CD14-positive monocyte (primary cell): ENCODE measurements at regions not wholly inside any gene's neighbourhood (a gene's known extent, or its start where the extent isn't known, plus 50 kb on each side); places are given as distances from the start of the nearest gene placed in this dataset.

Source experiments
- DNase-seq, 3 donors: peaks; one replicate each; pipeline ENCODE4 v3.0.0-alpha.2; 2011 to 2022
- H2AFZ ChIP-seq: 2 replicates; pipeline ENCODE4 v1.6.0; 2012; ENCODE audit warnings: mild to moderate bottlenecking, low read depth, low read length, inconsistent platforms; ENCODE audit not compliant: insufficient read depth, poor library complexity, severe bottlenecking
- H3K27ac ChIP-seq, 2 donors: 1 replicate in 1 of 2; 2 replicates in 1 of 2; pipeline ENCODE4 v1.5.1; 2012 to 2013; ENCODE audit warnings: low read length in 2 of 2, control low read depth in 1 of 2, inconsistent platforms in 1 of 2, low read depth in 1 of 2, mild to moderate bottlenecking in 1 of 2
- H3K27me3 ChIP-seq, 2 donors: one replicate each; pipeline versions ENCODE4 v1.6.0 to v1.6.1; 2011 to 2013; ENCODE audit warnings: low read length in 2 of 2; ENCODE audit not compliant: control insufficient read depth in 2 of 2, insufficient read depth in 2 of 2
- H3K36me3 ChIP-seq, 2 donors: replicated peaks in 1 of 2; 1 replicate in 1 of 2; 2 replicates in 1 of 2; pipeline versions ENCODE4 v1.5.1 to v1.6.1; 2012 to 2013; ENCODE audit warnings: low read length in 2 of 2, control low read depth in 1 of 2, inconsistent platforms in 1 of 2, mild to moderate bottlenecking in 1 of 2; ENCODE audit not compliant: insufficient read depth in 2 of 2, control insufficient read depth in 1 of 2
- H3K4me1 ChIP-seq, 2 donors: 1 replicate in 1 of 2; 2 replicates in 1 of 2; pipeline versions ENCODE4 v1.5.1 to v1.6.1; 2012 to 2013; ENCODE audit warnings: low read length in 2 of 2, control low read depth in 1 of 2, inconsistent platforms in 1 of 2, mild to moderate bottlenecking in 1 of 2, moderate library complexity in 1 of 2; ENCODE audit not compliant: insufficient read depth in 2 of 2, control insufficient read depth in 1 of 2
- H3K4me2 ChIP-seq: replicated peaks from 2 replicates; pipeline ENCODE3; 2012; ENCODE audit warnings: low read length, moderate library complexity, mild to moderate bottlenecking; ENCODE audit not compliant: poor library complexity, severe bottlenecking; ENCODE audit errors: extremely low read depth
- H3K4me3 ChIP-seq, 3 experiments: fragments of 200-600 bp in 1 of 3; sonication (generic) in 1 of 3; replicated peaks in 1 of 3; 1 replicate in 2 of 3; 2 replicates in 1 of 3; pipeline ENCODE4 v1.5.1; 2011 to 2013; ENCODE audit warnings: low read length in 3 of 3, mild to moderate bottlenecking in 3 of 3, control low read depth in 2 of 3, low read depth in 2 of 3, inconsistent platforms in 1 of 3, moderate library complexity in 1 of 3
- H3K79me2 ChIP-seq: 2 replicates; pipeline ENCODE4 v1.6.0; 2012; ENCODE audit warnings: mild to moderate bottlenecking, control low read depth, inconsistent platforms, low read length, moderate library complexity; ENCODE audit not compliant: insufficient read depth
- H3K9ac ChIP-seq: 2 replicates; pipeline ENCODE4 v1.6.0; 2017; ENCODE audit warnings: low read length, mild to moderate bottlenecking; ENCODE audit not compliant: insufficient read depth, poor library complexity, severe bottlenecking
- H3K9me3 ChIP-seq, 2 donors: replicated peaks in 1 of 2; 1 replicate in 1 of 2; 2 replicates in 1 of 2; pipeline versions ENCODE4 v1.5.1 to v1.6.1; 2012 to 2013; ENCODE audit warnings: low read length in 2 of 2, control low read depth in 1 of 2; ENCODE audit not compliant: control insufficient read depth in 1 of 2, insufficient read depth in 1 of 2
- H4K20me1 ChIP-seq: 2 replicates; pipeline ENCODE4 v1.6.0; 2012; ENCODE audit warnings: mild to moderate bottlenecking, low read length, control low read depth, moderate library complexity; ENCODE audit not compliant: insufficient read depth
- H3K27ac Mint-ChIP-seq, 7 donors: one replicate each; pipeline ENCODE4 v1.8.0; 2020; ENCODE audit warnings: mild to moderate bottlenecking in 7 of 7, mixed read lengths in 7 of 7, moderate library complexity in 6 of 7, inconsistent platforms in 2 of 7
- H3K27me3 Mint-ChIP-seq, 3 donors: one replicate each; pipeline ENCODE4 v1.8.0; 2021 to 2022; ENCODE audit warnings: low read depth in 3 of 3, mild to moderate bottlenecking in 3 of 3, mixed read lengths in 3 of 3, moderate library complexity in 3 of 3, inconsistent platforms in 1 of 3
- H3K36me3 Mint-ChIP-seq, 2 donors: one replicate each; pipeline ENCODE4 v1.8.0; 2020; ENCODE audit warnings: mixed read lengths in 2 of 2, inconsistent platforms in 1 of 2, mild to moderate bottlenecking in 1 of 2
- H3K4me1 Mint-ChIP-seq: one replicate; pipeline ENCODE4 v1.8.0; 2020; ENCODE audit warnings: mild to moderate bottlenecking, mixed read lengths
- H3K4me3 Mint-ChIP-seq, 2 donors: one replicate each; pipeline ENCODE4 v1.8.0; 2020; ENCODE audit warnings: mild to moderate bottlenecking in 2 of 2, mixed read lengths in 2 of 2, moderate library complexity in 1 of 2
- H3K9me3 Mint-ChIP-seq, 7 donors: one replicate each; pipeline ENCODE4 v1.8.0; 2020 to 2022; ENCODE audit warnings: mixed read lengths in 7 of 7, mild to moderate bottlenecking in 6 of 7, moderate library complexity in 6 of 7, inconsistent platforms in 2 of 7
- WGBS: methylation state at CpG from one replicate; pipeline ENCODE4 v1.1.5; 2013; ENCODE audit warnings: missing lambda C conversion rate; ENCODE audit not compliant: insufficient coverage; 5-methylcytosine and 5-hydroxymethylcytosine counted together
- intact Hi-C, 2 donors: fragments of 100-400 bp; cut with micrococcal nuclease; formaldehyde crosslinking; loops; one replicate each; pipeline versions ENCODE4 v1.15.0 to v1.15.1; 2023
- TF ChIP-seq, protein P1 (sequence below): fragments of 200-600 bp; IDR thresholded peaks from one replicate; pipeline ENCODE4 v1.8.0; 2022; ENCODE audit warnings: antibody characterized with exemption, mild to moderate bottlenecking

DNA sequence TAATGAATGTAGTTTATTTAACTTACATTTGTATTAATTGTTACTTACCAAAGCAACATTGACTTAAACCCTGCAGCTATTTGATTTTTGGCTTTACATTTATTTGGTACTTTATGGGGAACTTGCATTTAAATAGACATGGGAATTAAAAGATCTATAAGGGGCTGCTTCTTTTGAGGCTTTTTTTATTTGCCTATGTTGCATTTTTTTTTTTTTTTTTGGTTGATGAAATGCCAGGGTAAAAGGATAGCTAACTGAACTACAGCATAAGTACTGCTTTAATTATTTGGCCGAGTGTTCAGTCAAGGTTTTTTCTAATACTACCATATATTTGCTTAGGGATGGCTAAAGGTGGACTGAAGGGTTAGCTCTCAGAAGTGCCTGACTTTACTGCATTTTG is 62.5 kb upstream of the CDH4 start:
- intact Hi-C loops, result no loop called here
- Histone ChIP-seq H3K4me2 (no peak overlapping the region), H3K79me2 (no peaks in the 10 kb centered on the region), H3K36me3 (no peaks in the 10 kb centered on the region), H3K4me3 (no peak overlapping the region), H3K27me3 (no peaks in the 10 kb centered on the region), H2AFZ (no peak overlapping the region), H3K27ac (no peak overlapping the region), H3K9me3 (peaks cover 0 to 7% of the 10 kb centered on the region in 2 donors), H3K9ac (no peak overlapping the region), H4K20me1 (no peaks in the 10 kb centered on the region), H3K4me1 (no peaks in the 10 kb centered on the region)
- WGBS, result no CpG with 5 or more reads among the region's 1 CpG
- Mint-ChIP-seq H3K36me3 (no peaks in the 10 kb centered on the region), H3K27me3 (peaks cover 1 to 6% (median 5%) of the 10 kb centered on the region in 3 donors), H3K4me3 (no peak overlapping the region), H3K4me1 (no peaks in the 10 kb centered on the region), H3K9me3 (peaks cover 0 to 8% (median 2%) of the 10 kb centered on the region in 7 donors), H3K27ac (no peak overlapping the region)
- TF ChIP-seq, protein P1, sequence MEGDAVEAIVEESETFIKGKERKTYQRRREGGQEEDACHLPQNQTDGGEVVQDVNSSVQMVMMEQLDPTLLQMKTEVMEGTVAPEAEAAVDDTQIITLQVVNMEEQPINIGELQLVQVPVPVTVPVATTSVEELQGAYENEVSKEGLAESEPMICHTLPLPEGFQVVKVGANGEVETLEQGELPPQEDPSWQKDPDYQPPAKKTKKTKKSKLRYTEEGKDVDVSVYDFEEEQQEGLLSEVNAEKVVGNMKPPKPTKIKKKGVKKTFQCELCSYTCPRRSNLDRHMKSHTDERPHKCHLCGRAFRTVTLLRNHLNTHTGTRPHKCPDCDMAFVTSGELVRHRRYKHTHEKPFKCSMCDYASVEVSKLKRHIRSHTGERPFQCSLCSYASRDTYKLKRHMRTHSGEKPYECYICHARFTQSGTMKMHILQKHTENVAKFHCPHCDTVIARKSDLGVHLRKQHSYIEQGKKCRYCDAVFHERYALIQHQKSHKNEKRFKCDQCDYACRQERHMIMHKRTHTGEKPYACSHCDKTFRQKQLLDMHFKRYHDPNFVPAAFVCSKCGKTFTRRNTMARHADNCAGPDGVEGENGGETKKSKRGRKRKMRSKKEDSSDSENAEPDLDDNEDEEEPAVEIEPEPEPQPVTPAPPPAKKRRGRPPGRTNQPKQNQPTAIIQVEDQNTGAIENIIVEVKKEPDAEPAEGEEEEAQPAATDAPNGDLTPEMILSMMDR, result no peak
- DNase-seq, result no peak

DNA sequence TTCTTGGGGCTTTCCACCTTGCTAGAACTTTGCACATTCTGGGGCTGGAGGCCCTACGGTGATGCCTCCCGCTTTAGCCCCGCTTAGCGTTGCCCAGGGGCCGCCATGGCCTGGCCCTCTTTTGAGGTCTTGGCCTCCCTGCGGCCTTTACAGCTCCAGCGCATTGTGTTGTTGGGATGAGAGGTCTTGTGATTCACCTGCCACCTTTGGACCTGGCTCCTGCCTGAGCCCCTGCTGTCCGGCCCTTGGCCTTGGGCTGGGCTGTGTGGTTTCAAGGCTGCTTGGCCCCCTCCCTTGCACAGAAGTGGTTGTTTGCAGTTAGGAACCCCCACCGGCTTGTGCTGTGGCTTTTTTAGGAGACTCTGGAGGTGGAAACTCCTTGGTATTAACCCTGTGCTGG is 61.0 kb upstream of the CDH4 start:
- Mint-ChIP-seq H3K27me3 (peaks cover 3 to 10% (median 5%) of the 10 kb centered on the region in 3 donors), H3K4me3 (no peak overlapping the region), H3K36me3 (no peaks in the 10 kb centered on the region), H3K27ac (no peak overlapping the region), H3K9me3 (peaks cover 0 to 12% (median 2%) of the 10 kb centered on the region in 7 donors), H3K4me1 (no peaks in the 10 kb centered on the region)
- Histone ChIP-seq H3K27ac (no peak overlapping the region), H3K4me1 (no peaks in the 10 kb centered on the region), H3K36me3 (no peaks in the 10 kb centered on the region), H3K27me3 (no peaks in the 10 kb centered on the region), H3K9ac (no peak overlapping the region), H4K20me1 (no peaks in the 10 kb centered on the region), H3K4me3 (no peak overlapping the region), H2AFZ (no peak overlapping the region), H3K9me3 (peaks cover 0 to 7% of the 10 kb centered on the region in 2 donors), H3K79me2 (no peaks in the 10 kb centered on the region), H3K4me2 (no peak overlapping the region)
- 99% methylated on average over 8 of the region's 9 CpGs for WGBS
- DNase-seq, result no peak
- intact Hi-C loops, result no loop called here
- TF ChIP-seq, protein P1, result no peak
